HepG2 (cell line): ENCODE measurements at regions not wholly inside any gene's neighbourhood (a gene's known extent, or its start where the extent isn't known, plus 50 kb on each side); places are given as distances from the start of the nearest gene placed in this dataset.
A peak's percentile ranks its signal among the peaks of the same experiment; 100 is the strongest.

Source experiments
- ATAC-seq: fragments of 200-7000 bp; cut with Tn5 transposase; 3 replicates; pipeline ENCODE4 v1.9.1; 2020; ENCODE audit warnings: mild to moderate bottlenecking, moderate library complexity
- BruUV-seq: library from RNA; stranded (reverse); fragments of 400-500 nt; replicated peaks from 2 replicates; lab custom pipeline; 2021; lab: Mats Ljungman, UMichigan
- CTCF ChIA-PET: fragments of 300-600 bp; formaldehyde crosslinking; extraction: SDS; loops from one replicate; lab custom pipeline; 2021; ENCODE audit warnings: low total read pairs, inconsistent platforms, low intra/inter-chr PET ratio; lab: Yijun Ruan, JAX
- POLR2A ChIA-PET: fragments of 350-600 bp; sonication (Branson Sonifier 250); formaldehyde crosslinking; loops from one replicate; lab custom pipeline; 2020; ENCODE audit warnings: antibody characterized with exemption, inconsistent platforms; lab: Yijun Ruan, JAX
- DNase-seq: peaks from one replicate; pipeline ENCODE4 v3.0.0-alpha.2; 2015; ENCODE audit warnings: low spot score
- FAIRE-seq: peaks from 3 replicates; lab custom pipeline; 2011; peaks lifted over from hg19 to GRCh38; lab: Jason Lieb, UNC
- H2AFZ ChIP-seq: one replicate; pipeline ENCODE4 v1.6.1; 2011; ENCODE audit warnings: low read length, inconsistent platforms
- H3K27ac ChIP-seq: fragments of 300-600 bp; 3 replicates; pipeline ENCODE4 v1.8.0; 2011; ENCODE audit warnings: mixed run types, mild to moderate bottlenecking, mixed read lengths, low read length, inconsistent platforms; ENCODE audit not compliant: insufficient read depth; ENCODE audit errors: extremely low read length
- H3K27me3 ChIP-seq, 2 experiments: fragments of 200-600 bp in 1 of 2; 2 replicates in 1 of 2; 3 replicates in 1 of 2; pipeline versions ENCODE4 v1.6.0 to v1.8.0; 2011; ENCODE audit warnings: low read length in 2 of 2, mild to moderate bottlenecking in 2 of 2, moderate library complexity in 2 of 2, inconsistent platforms in 1 of 2; ENCODE audit not compliant: insufficient read depth in 2 of 2, control insufficient read depth in 1 of 2
- H3K36me3 ChIP-seq, 2 experiments: fragments of 200-600 bp in 1 of 2; replicated peaks in 1 of 2; 2 replicates in 1 of 2; 3 replicates in 1 of 2; pipeline versions ENCODE4 v1.5.1 to v1.8.0; 2011; ENCODE audit warnings: low read length in 2 of 2, inconsistent platforms in 1 of 2; ENCODE audit not compliant: insufficient read depth in 2 of 2, control insufficient read depth in 1 of 2
- H3K4me1 ChIP-seq: 2 replicates; pipeline ENCODE4 v1.5.1; 2012; ENCODE audit warnings: low read length, inconsistent platforms; ENCODE audit not compliant: insufficient read depth
- H3K4me2 ChIP-seq: 2 replicates; pipeline ENCODE4 v1.6.0; 2011; ENCODE audit warnings: low read depth, low read length, inconsistent platforms
- H3K4me3 ChIP-seq, 3 experiments: fragments of 200-600 bp in 1 of 3; sonication (generic), shearing (Covaris generic) in 1 of 3; replicated peaks in 1 of 3; 2 replicates each; pipeline ENCODE4 v1.5.1; 2011 to 2016; ENCODE audit warnings: low read length in 3 of 3, inconsistent platforms in 2 of 3, low read depth in 2 of 3, mild to moderate bottlenecking in 2 of 3, control low read depth in 1 of 3, mixed read lengths in 1 of 3; ENCODE audit not compliant: insufficient read depth in 1 of 3
- H3K79me2 ChIP-seq: one replicate; pipeline ENCODE4 v1.6.1; 2011; ENCODE audit warnings: low read length, inconsistent platforms; ENCODE audit not compliant: insufficient read depth
- H3K9ac ChIP-seq: 2 replicates; pipeline ENCODE4 v1.6.0; 2011; ENCODE audit warnings: mild to moderate bottlenecking, low read depth, low read length, inconsistent platforms; ENCODE audit not compliant: insufficient read depth
- H3K9me3 ChIP-seq: 2 replicates; pipeline ENCODE4 v1.5.1; 2012; ENCODE audit warnings: mild to moderate bottlenecking, low read length
- H4K20me1 ChIP-seq: 2 replicates; pipeline ENCODE4 v1.6.0; 2011; ENCODE audit warnings: inconsistent platforms, mild to moderate bottlenecking, low read length, moderate library complexity; ENCODE audit not compliant: insufficient read depth
- DNMT3B ChIP-seq: conservative IDR thresholded peaks from 2 replicates; pipeline ENCODE4 v1.6.1; 2016; ENCODE audit warnings: missing biosample characterization, control low read depth
- ETV6 ChIP-seq: sonication (generic); formaldehyde crosslinking; conservative IDR thresholded peaks from 2 replicates; pipeline ENCODE4 v1.4.0; 2020; ENCODE audit warnings: missing genetic modification reagents
- RAD51 ChIP-seq: fragments of 450-650 bp; IDR thresholded peaks from 2 replicates; pipeline ENCODE4 v1.6.1; 2016; ENCODE audit warnings: borderline replicate concordance
- SAFB2 ChIP-seq: sonication (generic); formaldehyde crosslinking; IDR thresholded peaks from 2 replicates; pipeline ENCODE4 v1.5.1; 2020; ENCODE audit warnings: missing genetic modification reagents, low read depth, mild to moderate bottlenecking, borderline replicate concordance
- ZNF564 ChIP-seq: sonication (generic); formaldehyde crosslinking; IDR thresholded peaks from 2 replicates; pipeline ENCODE4 v1.8.1; 2023; ENCODE audit warnings: mild to moderate bottlenecking, missing genetic modification reagents
- ZNF781 ChIP-seq: sonication (generic); formaldehyde crosslinking; IDR thresholded peaks from 2 replicates; pipeline ENCODE4 v1.5.1; 2020; ENCODE audit warnings: borderline replicate concordance, mild to moderate bottlenecking, missing genetic modification reagents; ENCODE audit errors: not compliant biosample characterization
- WGBS: methylation state at CpG from one replicate; pipeline ENCODE4 v1.1.6; 2017; ENCODE audit warnings: low lambda C conversion rate; 5-methylcytosine and 5-hydroxymethylcytosine counted together
- in situ Hi-C: cut with HindIII; loops from 2 replicates; pipeline ENCODE4 v1.10.0; 2017; ENCODE audit warnings: low pct_unique_long_range_greater_than_20kb; ENCODE audit not compliant: extremely low pct_ligation_motif_present
- intact Hi-C: fragments of 100-400 bp; cut with micrococcal nuclease; formaldehyde crosslinking; loops from one replicate; pipeline ENCODE4 v1.10.0; 2022; ENCODE audit not compliant: unreplicated experiment
- TF ChIP-seq, protein P1 (sequence below): sonication (generic); formaldehyde crosslinking; IDR thresholded peaks from 2 replicates; pipeline ENCODE4 v1.5.1; 2020; ENCODE audit warnings: mild to moderate bottlenecking, missing genetic modification reagents, borderline replicate concordance
- TF ChIP-seq, protein P2 (sequence below), 2 experiments: sonication (generic) in 1 of 2; formaldehyde crosslinking in 1 of 2; IDR thresholded peaks; 2 replicates each; pipeline versions ENCODE4 v1.5.1 to v1.6.1; 2011 to 2020; ENCODE audit warnings: borderline replicate concordance in 1 of 2, low read depth in 1 of 2, low read length in 1 of 2, mild to moderate bottlenecking in 1 of 2, missing genetic modification reagents in 1 of 2, moderate library complexity in 1 of 2

DNA sequence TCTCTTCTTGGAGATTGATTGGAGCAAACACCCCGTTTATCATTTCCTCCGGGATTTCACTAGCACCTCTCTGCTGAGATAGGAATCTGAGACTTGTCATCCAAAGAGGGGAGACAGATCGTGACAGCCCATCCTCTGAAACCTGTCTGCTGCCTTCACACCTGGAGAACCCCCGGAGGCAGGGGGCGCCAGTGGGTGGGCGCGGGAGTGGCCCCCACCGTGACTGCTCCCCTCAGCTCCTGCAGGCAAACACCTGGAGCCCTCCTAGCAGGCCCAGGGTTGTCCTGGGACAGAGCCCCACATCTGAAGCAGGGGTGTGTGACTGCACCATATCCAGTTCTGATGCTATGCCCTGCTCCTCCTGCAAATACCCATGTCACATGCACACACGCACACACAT lies 209.5 kb upstream of the POU3F1 start (continued):
- TF ChIP-seq, protein P1, sequence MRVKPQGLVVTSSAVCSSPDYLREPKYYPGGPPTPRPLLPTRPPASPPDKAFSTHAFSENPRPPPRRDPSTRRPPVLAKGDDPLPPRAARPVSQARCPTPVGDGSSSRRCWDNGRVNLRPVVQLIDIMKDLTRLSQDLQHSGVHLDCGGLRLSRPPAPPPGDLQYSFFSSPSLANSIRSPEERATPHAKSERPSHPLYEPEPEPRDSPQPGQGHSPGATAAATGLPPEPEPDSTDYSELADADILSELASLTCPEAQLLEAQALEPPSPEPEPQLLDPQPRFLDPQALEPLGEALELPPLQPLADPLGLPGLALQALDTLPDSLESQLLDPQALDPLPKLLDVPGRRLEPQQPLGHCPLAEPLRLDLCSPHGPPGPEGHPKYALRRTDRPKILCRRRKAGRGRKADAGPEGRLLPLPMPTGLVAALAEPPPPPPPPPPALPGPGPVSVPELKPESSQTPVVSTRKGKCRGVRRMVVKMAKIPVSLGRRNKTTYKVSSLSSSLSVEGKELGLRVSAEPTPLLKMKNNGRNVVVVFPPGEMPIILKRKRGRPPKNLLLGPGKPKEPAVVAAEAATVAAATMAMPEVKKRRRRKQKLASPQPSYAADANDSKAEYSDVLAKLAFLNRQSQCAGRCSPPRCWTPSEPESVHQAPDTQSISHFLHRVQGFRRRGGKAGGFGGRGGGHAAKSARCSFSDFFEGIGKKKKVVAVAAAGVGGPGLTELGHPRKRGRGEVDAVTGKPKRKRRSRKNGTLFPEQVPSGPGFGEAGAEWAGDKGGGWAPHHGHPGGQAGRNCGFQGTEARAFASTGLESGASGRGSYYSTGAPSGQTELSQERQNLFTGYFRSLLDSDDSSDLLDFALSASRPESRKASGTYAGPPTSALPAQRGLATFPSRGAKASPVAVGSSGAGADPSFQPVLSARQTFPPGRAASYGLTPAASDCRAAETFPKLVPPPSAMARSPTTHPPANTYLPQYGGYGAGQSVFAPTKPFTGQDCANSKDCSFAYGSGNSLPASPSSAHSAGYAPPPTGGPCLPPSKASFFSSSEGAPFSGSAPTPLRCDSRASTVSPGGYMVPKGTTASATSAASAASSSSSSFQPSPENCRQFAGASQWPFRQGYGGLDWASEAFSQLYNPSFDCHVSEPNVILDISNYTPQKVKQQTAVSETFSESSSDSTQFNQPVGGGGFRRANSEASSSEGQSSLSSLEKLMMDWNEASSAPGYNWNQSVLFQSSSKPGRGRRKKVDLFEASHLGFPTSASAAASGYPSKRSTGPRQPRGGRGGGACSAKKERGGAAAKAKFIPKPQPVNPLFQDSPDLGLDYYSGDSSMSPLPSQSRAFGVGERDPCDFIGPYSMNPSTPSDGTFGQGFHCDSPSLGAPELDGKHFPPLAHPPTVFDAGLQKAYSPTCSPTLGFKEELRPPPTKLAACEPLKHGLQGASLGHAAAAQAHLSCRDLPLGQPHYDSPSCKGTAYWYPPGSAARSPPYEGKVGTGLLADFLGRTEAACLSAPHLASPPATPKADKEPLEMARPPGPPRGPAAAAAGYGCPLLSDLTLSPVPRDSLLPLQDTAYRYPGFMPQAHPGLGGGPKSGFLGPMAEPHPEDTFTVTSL (CRISPR knock-in tag) = no peak
- TF ChIP-seq ZNF781 (CRISPR knock-in tag) (no peak), SAFB2 (CRISPR knock-in tag) (no peak), DNMT3B (CRISPR knock-in tag) (no peak), ZNF564 (CRISPR knock-in tag) (no peak)

DNA sequence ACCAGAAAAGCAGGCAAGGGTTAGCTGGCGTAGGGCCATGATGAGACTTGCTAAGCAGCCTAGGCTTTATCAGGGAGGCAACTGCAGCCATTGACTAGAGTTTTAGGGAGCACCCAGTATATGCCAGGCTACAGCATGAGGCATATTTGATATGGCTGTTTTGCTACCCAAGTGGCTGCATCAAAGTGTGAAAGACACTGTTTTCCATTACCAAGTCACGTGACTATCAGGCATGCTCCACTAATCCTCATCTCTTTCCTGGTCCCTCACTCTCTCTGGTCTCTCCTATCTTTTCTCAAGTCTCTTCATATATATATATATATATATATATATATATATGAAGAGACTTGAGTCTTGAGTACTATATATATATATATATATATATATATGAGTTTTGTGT lies 206.7 kb upstream of the POU3F1 start:
- H3K9ac ChIP-seq = no peak overlapping the region
- H4K20me1 ChIP-seq = no peaks in the 10 kb centered on the region
- intact Hi-C loops (no loop called here), in situ Hi-C loops (no loop called here)
- H3K27me3 ChIP-seq = peaks cover 1 to 20% of the 10 kb centered on the region in 2 experiments; a peak in 3 of 5 replicates
- no peak for TF ChIP-seq ETV6 (CRISPR knock-in tag)
- TF ChIP-seq, protein P2, sequence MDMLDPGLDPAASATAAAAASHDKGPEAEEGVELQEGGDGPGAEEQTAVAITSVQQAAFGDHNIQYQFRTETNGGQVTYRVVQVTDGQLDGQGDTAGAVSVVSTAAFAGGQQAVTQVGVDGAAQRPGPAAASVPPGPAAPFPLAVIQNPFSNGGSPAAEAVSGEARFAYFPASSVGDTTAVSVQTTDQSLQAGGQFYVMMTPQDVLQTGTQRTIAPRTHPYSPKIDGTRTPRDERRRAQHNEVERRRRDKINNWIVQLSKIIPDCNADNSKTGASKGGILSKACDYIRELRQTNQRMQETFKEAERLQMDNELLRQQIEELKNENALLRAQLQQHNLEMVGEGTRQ (IDR thresholded peaks at IDR 0.05; ENCODE audit: low read depth, low read length) = peak; percentile 73
- TF ChIP-seq, protein P2 (CRISPR knock-in tag; IDR thresholded peaks at IDR 0.05; ENCODE audit: borderline replicate concordance) = no peak
- TF ChIP-seq RAD51 = peak; percentile 62; the same call in 1 of the 2 replicates
- ATAC-seq = no peak
- WGBS = 22% methylated on average over 2 of the region's 2 CpGs
- ChIA-PET CTCF (no interaction called here), POLR2A (no interaction called here)
- H3K4me3 ChIP-seq = no peak overlapping the region
- DNase-seq = no peak
- no peak overlapping the region for H3K27ac ChIP-seq
- no peaks in the 10 kb centered on the region for H3K9me3 ChIP-seq
- no peaks in the 10 kb centered on the region for H3K36me3 ChIP-seq
- H2AFZ ChIP-seq = no peak overlapping the region
- FAIRE-seq = no peak
- H3K4me1 ChIP-seq = 0 out of 2 replicates have a peak, but pooled peaks cover 5% of the 10 kb centered on the region
- no TSS peak for BruUV-seq
- H3K4me2 ChIP-seq = no peak overlapping the region
- no peaks in the 10 kb centered on the region for H3K79me2 ChIP-seq
